ENCODE measurements at regions not wholly inside any gene's neighbourhood (a gene's known extent, or its start where the extent isn't known, plus 50 kb on each side); places are given as distances from the start of the nearest gene placed in this dataset.

- no peak for FAIRE-seq
- TF ChIP-seq CTCF (IDR thresholded peaks at IDR 0.05; ENCODE audit: insufficient read depth, missing control alignments), result peak; percentile 76
- DNase-seq (ENCODE audit: insufficient read length, low spot score), result no peak
Measured at GRCh38 chr3:124078953-124079911, 87.3 kb upstream of the ROPN1 start.

GRCh38 chr3:124079912-124080276, 88.0 kb upstream of the ROPN1 start:
- FAIRE-seq (no peak), DNase-seq (ENCODE audit: insufficient read length, low spot score) (no peak)
- no peak for TF ChIP-seq CTCF (IDR thresholded peaks at IDR 0.05; ENCODE audit: insufficient read depth, missing control alignments)

GRCh38 chr3:124082343-124082742, 90.4 kb upstream of the ROPN1 start:
- FAIRE-seq (no peak), DNase-seq (ENCODE audit: insufficient read length, low spot score) (no peak)
- no peak for TF ChIP-seq CTCF (IDR thresholded peaks at IDR 0.05; ENCODE audit: insufficient read depth, missing control alignments)

- TF ChIP-seq CTCF (IDR thresholded peaks at IDR 0.05; ENCODE audit: insufficient read depth, missing control alignments), result no peak
- DNase-seq (ENCODE audit: insufficient read length, low spot score) (no peak), FAIRE-seq (no peak)
Measured at GRCh38 chr3:124084022-124084881, 92.3 kb upstream of the ROPN1 start.

- DNase-seq (ENCODE audit: insufficient read length, low spot score) (no peak), FAIRE-seq (no peak)
- no peak for TF ChIP-seq CTCF (IDR thresholded peaks at IDR 0.05; ENCODE audit: insufficient read depth, missing control alignments)
Measured at GRCh38 chr3:124088801-124089200, 96.9 kb upstream of the ROPN1 start.

GRCh38 chr3:124089214-124089613, 97.3 kb upstream of the ROPN1 start:
- TF ChIP-seq CTCF (IDR thresholded peaks at IDR 0.05; ENCODE audit: insufficient read depth, missing control alignments), result no peak
- DNase-seq (ENCODE audit: insufficient read length, low spot score), result no peak
- FAIRE-seq, result no peak

All from D721Med (cell line).